GM12878 (cell line): ENCODE measurements at regions not wholly inside any gene's neighbourhood (a gene's known extent, or its start where the extent isn't known, plus 50 kb on each side); places are given as distances from the start of the nearest gene placed in this dataset.

Experiments used
- ATAC-seq: fragments of 200-7000 bp; cut with Tn5 transposase; 3 replicates; pipeline ENCODE4 v1.9.1; 2020; ENCODE audit warnings: mild to moderate bottlenecking, moderate library complexity
- BruUV-seq: library from RNA; stranded (reverse); fragments of 400-500 nt; replicated peaks from 2 replicates; lab custom pipeline; 2021; lab: Mats Ljungman, UMichigan
- CTCF ChIA-PET: fragments of 300-600 bp; sonication (Branson Sonifier 250); formaldehyde crosslinking; extraction: SDS; loops from one replicate; lab custom pipeline; 2021; ENCODE audit warnings: inconsistent platforms; lab: Yijun Ruan, JAX
- POLR2A ChIA-PET: fragments of 350-600 bp; formaldehyde crosslinking; extraction: SDS; loops from one replicate; lab custom pipeline; 2021; ENCODE audit warnings: inconsistent platforms; lab: Charles Lee
- RAD21 ChIA-PET: fragments of 300-600 bp; sonication (Branson Sonifier 250); formaldehyde crosslinking; loops from one replicate; lab custom pipeline; 2023; ENCODE audit warnings: antibody characterized with exemption; ENCODE audit not compliant: unreplicated experiment; lab: Charles Lee
- SMC1A ChIA-PET: fragments of 300-600 bp; sonication (Branson Sonifier 250); formaldehyde crosslinking; loops from one replicate; lab custom pipeline; 2023; ENCODE audit not compliant: unreplicated experiment, uncharacterized antibody; lab: Charles Lee
- DNase-seq: peaks from one replicate; pipeline ENCODE4 v3.0.0-alpha.2; 2011; ENCODE audit warnings: low read depth, low spot score
- FAIRE-seq: peaks from 3 replicates; lab custom pipeline; 2011; peaks lifted over from hg19 to GRCh38; lab: Jason Lieb, UNC
- H2AFZ ChIP-seq: 2 replicates; pipeline ENCODE4 v1.6.0; 2011; ENCODE audit warnings: low read depth, low read length, control low read depth; ENCODE audit not compliant: control insufficient read depth
- H3K27ac ChIP-seq: 2 replicates; pipeline ENCODE4 v1.5.1; 2011; ENCODE audit warnings: control low read depth; ENCODE audit not compliant: control insufficient read depth, insufficient read depth
- H3K27me3 ChIP-seq, 2 experiments: replicated peaks in 1 of 2; 2 replicates each; pipeline versions ENCODE4 v1.6.0 to v1.6.1; 2011; ENCODE audit warnings: low read length in 1 of 2; ENCODE audit not compliant: control insufficient read depth in 2 of 2, insufficient read depth in 2 of 2
- H3K36me3 ChIP-seq, 2 experiments: 2 replicates each; pipeline ENCODE4 v1.5.1; 2011; ENCODE audit warnings: low read length in 1 of 2; ENCODE audit not compliant: control insufficient read depth in 2 of 2, insufficient read depth in 2 of 2
- H3K4me1 ChIP-seq: 2 replicates; pipeline ENCODE4 v1.6.1; 2011; ENCODE audit warnings: mild to moderate bottlenecking, low read length, moderate library complexity, mixed read lengths; ENCODE audit not compliant: control insufficient read depth, insufficient read depth
- H3K4me2 ChIP-seq: 2 replicates; pipeline ENCODE4 v1.6.0; 2011; ENCODE audit warnings: control low read depth; ENCODE audit not compliant: control insufficient read depth, insufficient read depth
- H3K4me3 ChIP-seq: fragments of 200-600 bp; sonication (generic); 2 replicates; pipeline ENCODE4 v1.5.1; 2016
- H3K79me2 ChIP-seq: 2 replicates; pipeline ENCODE4 v1.6.0; 2011; ENCODE audit warnings: low read length; ENCODE audit not compliant: control insufficient read depth, insufficient read depth
- H3K9ac ChIP-seq: 2 replicates; pipeline ENCODE4 v1.8.0; 2011; ENCODE audit warnings: low read length, control low read depth, mixed read lengths; ENCODE audit not compliant: control insufficient read depth, insufficient read depth
- H3K9me3 ChIP-seq: replicated peaks from 3 replicates; pipeline ENCODE4 v1.5.1; 2011; ENCODE audit warnings: mild to moderate bottlenecking, low read length; ENCODE audit not compliant: control insufficient read depth, insufficient read depth
- H4K20me1 ChIP-seq: 2 replicates; pipeline ENCODE4 v1.6.0; 2011; ENCODE audit not compliant: control insufficient read depth, insufficient read depth
- CHD4 ChIP-seq: fragments of 200-600 bp; sonication (generic); IDR thresholded peaks from 2 replicates; pipeline ENCODE4 v1.6.1; 2016; ENCODE audit warnings: mild to moderate bottlenecking
- DPF2 ChIP-seq: fragments of 450-650 bp; IDR thresholded peaks from 2 replicates; pipeline ENCODE4 v1.6.1; 2017; ENCODE audit warnings: mild to moderate bottlenecking
- IKZF2 ChIP-seq, 2 experiments: fragments of 450-650 bp; IDR thresholded peaks; 2 replicates each; pipeline ENCODE4 v1.6.1; 2017; ENCODE audit warnings: mild to moderate bottlenecking in 2 of 2, moderate library complexity in 2 of 2
- IRF5 ChIP-seq: fragments of 450-650 bp; IDR thresholded peaks from 2 replicates; pipeline ENCODE4 v1.6.1; 2017; ENCODE audit warnings: borderline replicate concordance
- MEF2A ChIP-seq: IDR thresholded peaks from 2 replicates; pipeline ENCODE4 v1.6.1; 2011; ENCODE audit warnings: low read depth, mild to moderate bottlenecking, low read length, moderate library complexity; ENCODE audit not compliant: insufficient read depth
- MEF2B ChIP-seq: fragments of 450-650 bp; IDR thresholded peaks from 2 replicates; pipeline ENCODE4 v1.6.1; 2018; ENCODE audit warnings: mild to moderate bottlenecking, moderate library complexity; ENCODE audit not compliant: partially characterized antibody, poor library complexity, severe bottlenecking
- MYB ChIP-seq: fragments of 150-350 bp; IDR thresholded peaks from 2 replicates; pipeline ENCODE4 v1.6.1; 2014; ENCODE audit warnings: mild to moderate bottlenecking, low read depth, low read length, borderline replicate concordance
- NR2C2 ChIP-seq: IDR thresholded peaks from 2 replicates; pipeline ENCODE4 v1.6.1; 2011; ENCODE audit warnings: borderline replicate concordance, low read depth; ENCODE audit not compliant: control insufficient read depth, insufficient read length
- PML ChIP-seq: IDR thresholded peaks from 2 replicates; pipeline ENCODE4 v1.6.1; 2012; ENCODE audit warnings: low read length, inconsistent platforms
- POU2F2 ChIP-seq: IDR thresholded peaks from 3 replicates; pipeline ENCODE4 v1.6.1; 2011; ENCODE audit warnings: low read depth, mild to moderate bottlenecking, low read length, borderline replicate concordance
- RCOR1 ChIP-seq: conservative IDR thresholded peaks from 2 replicates; pipeline ENCODE4 v1.6.1; 2012; ENCODE audit warnings: low read depth, low read length, improper control_type of control experiment
- REST ChIP-seq: IDR thresholded peaks from 2 replicates; pipeline ENCODE4 v1.6.1; 2012; ENCODE audit warnings: mild to moderate bottlenecking, low read depth, low read length
- SMARCA5 ChIP-seq: fragments of 450-650 bp; IDR thresholded peaks from 2 replicates; pipeline ENCODE4 v1.6.1; 2017; ENCODE audit warnings: mild to moderate bottlenecking
- SUPT20H ChIP-seq: IDR thresholded peaks from 2 replicates; pipeline ENCODE4 v1.6.1; 2011; ENCODE audit warnings: low read depth, mild to moderate bottlenecking, low read length, moderate library complexity, borderline replicate concordance; ENCODE audit not compliant: control insufficient read depth
- SUZ12 ChIP-seq: fragments of 200-600 bp; sonication (generic); IDR thresholded peaks from one replicate; pipeline ENCODE4 v1.6.1; 2018; ENCODE audit warnings: antibody characterized with exemption, mild to moderate bottlenecking; ENCODE audit not compliant: unreplicated experiment
- WGBS: methylation state at CpG from one replicate; pipeline ENCODE4 v1.1.6; 2016; ENCODE audit warnings: low lambda C conversion rate; ENCODE audit not compliant: insufficient replicate concordance, insufficient coverage; ENCODE audit errors: missing lambda C conversion rate; 5-methylcytosine and 5-hydroxymethylcytosine counted together
- in situ Hi-C: fragments of 300-500 bp; cut with MboI; formaldehyde crosslinking; loops from 9 replicates; pipeline ENCODE4 v1.14.3; 2018; ENCODE audit warnings: mixed read lengths
- intact Hi-C: fragments of 100-400 bp; cut with micrococcal nuclease; formaldehyde crosslinking; loops from one replicate; pipeline ENCODE4 v1.14.2; 2022; ENCODE audit not compliant: unreplicated experiment

- ATAC-seq (no peak), DNase-seq (no peak), FAIRE-seq (no peak)
- Histone ChIP-seq H3K27me3 (no peaks in the 10 kb centered on the region), H2AFZ (no peak overlapping the region), H3K79me2 (no peaks in the 10 kb centered on the region), H3K27ac (no peak overlapping the region), H3K9me3 (no peaks in the 10 kb centered on the region), H3K4me2 (no peak overlapping the region), H3K9ac (no peak overlapping the region), H4K20me1 (no peaks in the 10 kb centered on the region), H3K4me1 (no peaks in the 10 kb centered on the region), H3K4me3 (no peak overlapping the region), H3K36me3 (no peaks in the 10 kb centered on the region)
- CTCF ChIA-PET: interaction anchor here (0.8 to 1.9 kb wide), 3 partner anchors 13 to 316 kb away, joined by 3 to 11 read pairs (median 4); no protein-coding TSS in a partner anchor
- SMC1A ChIA-PET: interaction anchor here (1.1 to 2.7 kb wide), 4 partner anchors 9 to 16 kb away, joined by 3 to 7 read pairs (median 4); no protein-coding TSS in a partner anchor
- in situ Hi-C loops (no loop called here), intact Hi-C loops (no loop called here)
- no TSS peak for BruUV-seq
- no peak for TF ChIP-seq MEF2B
- no peak for TF ChIP-seq POU2F2
- TF ChIP-seq NR2C2: no peak
- TF ChIP-seq REST: no peak
- TF ChIP-seq CHD4: no peak
- no peak for TF ChIP-seq DPF2
- TF ChIP-seq RCOR1: no peak
- no peak for TF ChIP-seq SUPT20H
- TF ChIP-seq IRF5: no peak
- no peak for TF ChIP-seq SMARCA5
- no peak for TF ChIP-seq SUZ12
- TF ChIP-seq MYB: no peak
- no peak for TF ChIP-seq MEF2A
- TF ChIP-seq PML: no peak
- no peak for TF ChIP-seq IKZF2 (IDR thresholded peaks at IDR 0.05)
- POLR2A ChIA-PET: interaction anchor here (0.6 kb wide), 1 partner anchor 9 kb away, joined by 3 read pairs; no protein-coding TSS in a partner anchor
- WGBS: 19% methylated on average over 4 of the region's 4 CpGs
- RAD21 ChIA-PET: interaction anchor here (2.1 kb wide), 1 partner anchor 10 kb away, joined by 7 read pairs; no protein-coding TSS in a partner anchor
These were observed 366.1 kb downstream of the DMRT2 start for GRCh38 chr9:1416261-1416660.
